Fibroblast of the aortic adventitia (primary cell): ENCODE measurements at regions not wholly inside any gene's neighbourhood (a gene's known extent, or its start where the extent isn't known, plus 50 kb on each side); places are given as distances from the start of the nearest gene placed in this dataset.
A peak's percentile ranks its signal among the peaks of the same experiment; 100 is the strongest.

Experiments
- DNase-seq: peaks from one replicate; pipeline ENCODE4 v3.0.0-alpha.2; 2010; ENCODE audit warnings: low read depth
- H3K4me3 ChIP-seq: 2 replicates; pipeline ENCODE4 v1.5.1; 2011; ENCODE audit warnings: low read depth, mild to moderate bottlenecking, control low read depth, low read length, moderate library complexity
- TF ChIP-seq, protein P1 (sequence below): IDR thresholded peaks from 2 replicates; pipeline ENCODE4 v1.5.1; 2011; ENCODE audit warnings: mild to moderate bottlenecking, low read length, control low read depth, inconsistent platforms; ENCODE audit not compliant: insufficient read depth

DNA sequence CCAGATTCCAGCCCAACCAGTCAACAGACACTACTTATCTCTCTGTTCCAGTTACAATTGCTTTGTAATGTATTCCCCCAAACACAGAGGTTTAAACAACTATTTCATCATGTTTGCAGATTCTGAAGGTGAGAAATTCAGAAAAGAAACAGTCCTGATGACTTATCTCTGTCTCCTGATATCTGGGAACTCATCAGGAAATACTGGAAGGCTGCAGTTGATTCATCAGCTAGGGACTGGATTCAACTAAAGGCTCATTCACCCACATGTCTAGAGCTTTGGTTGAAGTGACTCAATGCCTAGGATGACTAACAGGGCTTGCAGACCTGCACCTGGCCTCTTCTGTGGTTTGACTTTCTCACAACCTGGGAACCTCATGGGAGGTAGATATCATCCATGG lies 56.6 kb upstream of the GPC6 start:
- TF ChIP-seq, protein P1, sequence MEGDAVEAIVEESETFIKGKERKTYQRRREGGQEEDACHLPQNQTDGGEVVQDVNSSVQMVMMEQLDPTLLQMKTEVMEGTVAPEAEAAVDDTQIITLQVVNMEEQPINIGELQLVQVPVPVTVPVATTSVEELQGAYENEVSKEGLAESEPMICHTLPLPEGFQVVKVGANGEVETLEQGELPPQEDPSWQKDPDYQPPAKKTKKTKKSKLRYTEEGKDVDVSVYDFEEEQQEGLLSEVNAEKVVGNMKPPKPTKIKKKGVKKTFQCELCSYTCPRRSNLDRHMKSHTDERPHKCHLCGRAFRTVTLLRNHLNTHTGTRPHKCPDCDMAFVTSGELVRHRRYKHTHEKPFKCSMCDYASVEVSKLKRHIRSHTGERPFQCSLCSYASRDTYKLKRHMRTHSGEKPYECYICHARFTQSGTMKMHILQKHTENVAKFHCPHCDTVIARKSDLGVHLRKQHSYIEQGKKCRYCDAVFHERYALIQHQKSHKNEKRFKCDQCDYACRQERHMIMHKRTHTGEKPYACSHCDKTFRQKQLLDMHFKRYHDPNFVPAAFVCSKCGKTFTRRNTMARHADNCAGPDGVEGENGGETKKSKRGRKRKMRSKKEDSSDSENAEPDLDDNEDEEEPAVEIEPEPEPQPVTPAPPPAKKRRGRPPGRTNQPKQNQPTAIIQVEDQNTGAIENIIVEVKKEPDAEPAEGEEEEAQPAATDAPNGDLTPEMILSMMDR: no peak
- DNase-seq: peak; percentile 78
- no peak overlapping the region for H3K4me3 ChIP-seq

DNA sequence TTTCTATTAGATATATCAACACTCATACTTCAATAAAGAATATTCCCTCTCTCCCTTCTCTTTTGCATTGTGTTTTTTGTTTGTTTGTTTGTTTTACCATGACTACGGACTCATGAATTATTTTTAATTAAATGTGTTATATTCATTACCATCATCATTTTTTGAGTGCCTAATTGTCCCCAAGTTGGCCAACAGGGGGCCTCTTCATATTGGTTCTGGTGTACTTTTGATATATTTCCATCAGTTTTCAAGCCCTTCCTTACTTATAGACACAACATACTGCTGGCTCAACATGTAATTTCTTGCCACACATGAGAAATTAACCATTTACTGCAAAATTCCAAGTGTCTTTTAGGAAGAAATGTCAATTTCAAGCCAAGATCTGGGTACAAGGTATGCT lies 54.5 kb upstream of the GPC6 start:
- TF ChIP-seq, protein P1: no peak
- no peak overlapping the region for H3K4me3 ChIP-seq
- DNase-seq: no peak

DNA sequence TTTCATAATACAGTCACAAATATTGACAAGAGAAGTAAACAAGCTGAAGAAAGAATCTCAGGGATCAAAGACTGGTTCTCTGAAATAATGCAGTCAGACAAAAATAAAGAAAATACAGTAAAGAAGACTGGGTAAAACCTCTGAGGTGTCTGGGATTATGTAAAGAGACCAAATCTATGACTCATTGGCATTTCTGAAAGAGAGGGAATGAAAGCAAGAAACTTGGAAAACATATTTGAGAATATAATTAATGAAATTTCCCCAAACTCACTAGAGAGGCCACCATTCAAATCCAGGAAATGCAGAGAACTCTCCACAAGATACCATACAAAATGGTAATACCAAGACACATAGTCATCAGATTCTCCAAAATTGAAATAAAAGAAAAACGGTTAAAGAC lies 53.0 kb upstream of the GPC6 start:
- DNase-seq: no peak
- H3K4me3 ChIP-seq: no peak overlapping the region
- TF ChIP-seq, protein P1: no peak

DNA sequence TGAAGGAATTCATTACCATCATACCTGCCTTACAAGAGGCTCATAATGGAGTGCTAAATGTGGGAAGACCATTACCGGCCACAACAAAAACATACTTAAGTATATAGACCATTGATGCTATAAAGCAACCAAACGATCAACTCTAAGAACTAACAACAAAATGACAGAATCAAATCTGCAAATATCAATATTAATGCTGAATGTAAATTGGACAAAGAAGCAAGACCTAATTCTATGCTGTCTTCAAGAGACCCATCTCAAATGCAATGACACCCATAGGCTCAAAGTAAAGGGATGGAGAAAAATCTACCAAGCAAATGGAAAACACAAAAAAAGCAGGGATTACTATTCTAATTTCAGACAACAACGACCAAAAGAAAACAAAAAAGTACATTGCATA lies 52.3 kb upstream of the GPC6 start:
- TF ChIP-seq, protein P1: no peak
- no peak for DNase-seq
- H3K4me3 ChIP-seq: no peak overlapping the region
